ENCODE measurements at regions not wholly inside any gene's neighbourhood (a gene's known extent, or its start where the extent isn't known, plus 50 kb on each side); places are given as distances from the start of the nearest gene placed in this dataset.

GRCh38 chr3:89806166-89806565 lies 698.7 kb downstream of the EPHA3 start:
- TF ChIP-seq TAF1 (IDR thresholded peaks at IDR 0.05; ENCODE audit: low read depth, low read length) (no peak), CTCF (IDR thresholded peaks at IDR 0.05; ENCODE audit: control extremely low read depth in 1 of 3, insufficient read depth in 1 of 3, low read depth in 1 of 3, low read length in 3 of 3) (no peak), KDM1A (IDR thresholded peaks at IDR 0.05; ENCODE audit: borderline replicate concordance, low read length) (no peak), E2F6 (IDR thresholded peaks at IDR 0.05) (no peak), POLR2A (IDR thresholded peaks at IDR 0.05; ENCODE audit: control extremely low read depth in 1 of 2, low read depth in 2 of 2, low read length in 2 of 2) (no peak)

Measured in H1 (cell line).